Stimulated activated naive B cell treated with anti-CD40 and anti-IgM and Interleukin-4, amounts not matched to agents 10 μg/mL and 1 μg/mL and 100 μg/mL, for 72 hours (primary cell): ENCODE measurements at regions not wholly inside any gene's neighbourhood (a gene's known extent, or its start where the extent isn't known, plus 50 kb on each side); places are given as distances from the start of the nearest gene placed in this dataset.

ENCODE experiments used
- ATAC-seq, 2 donors: fragments of 150-1000 bp; cut with Tn5 transposase; replicated peaks; 2 replicates each; pipeline ENCODE4 v1.10.0; 2021; ENCODE audit warnings: moderate library complexity in 1 of 2
- DNase-seq: peaks from one replicate; pipeline ENCODE4 v3.0.0; 2021
- H3K27ac Mint-ChIP-seq: one replicate; pipeline ENCODE4 v1.8.0; 2022; ENCODE audit warnings: mild to moderate bottlenecking, mixed read lengths
- H3K27me3 Mint-ChIP-seq, 2 donors: one replicate each; pipeline ENCODE4 v1.8.0; 2022; ENCODE audit warnings: mixed read lengths in 2 of 2
- H3K36me3 Mint-ChIP-seq, 2 donors: one replicate each; pipeline ENCODE4 v1.8.0; 2022; ENCODE audit warnings: mixed read lengths in 2 of 2, mild to moderate bottlenecking in 1 of 2
- H3K4me1 Mint-ChIP-seq, 2 donors: one replicate each; pipeline ENCODE4 v1.8.0; 2022; ENCODE audit warnings: mixed read lengths in 2 of 2, mild to moderate bottlenecking in 1 of 2
- H3K4me3 Mint-ChIP-seq, 2 donors: one replicate each; pipeline ENCODE4 v1.8.0; 2022; ENCODE audit warnings: mild to moderate bottlenecking in 2 of 2, mixed read lengths in 2 of 2, moderate library complexity in 1 of 2
- H3K9me3 Mint-ChIP-seq, 2 donors: one replicate each; pipeline ENCODE4 v1.8.0; 2022; ENCODE audit warnings: mixed read lengths in 2 of 2, mild to moderate bottlenecking in 1 of 2

DNA sequence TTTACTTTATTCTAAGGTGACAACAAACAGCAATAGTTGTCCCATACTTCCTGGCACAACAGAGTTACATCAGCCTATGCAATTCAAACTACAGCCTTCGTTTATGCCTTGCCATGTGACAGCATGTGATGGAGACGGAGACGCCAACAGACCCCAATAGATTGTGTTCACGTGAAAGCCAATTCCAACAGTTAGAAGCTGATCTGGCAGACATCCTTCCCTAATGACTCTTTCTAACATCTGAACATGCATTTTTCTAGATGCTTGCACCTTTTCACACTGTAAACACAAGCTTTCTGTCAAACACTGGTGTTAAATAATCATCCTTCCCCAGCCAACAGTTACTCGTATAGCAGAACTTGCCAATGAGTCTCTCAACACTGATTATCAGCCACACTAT, 694.4 kb upstream of the ALCAM start:
- Mint-ChIP-seq H3K4me1 (no peaks in the 10 kb centered on the region), H3K27ac (no peak overlapping the region), H3K4me3 (no peak overlapping the region), H3K9me3 (peaks cover 0 to 2% of the 10 kb centered on the region in 2 donors), H3K27me3 (no peaks in the 10 kb centered on the region), H3K36me3 (no peaks in the 10 kb centered on the region)
- no peak for DNase-seq
- no peak for ATAC-seq

DNA sequence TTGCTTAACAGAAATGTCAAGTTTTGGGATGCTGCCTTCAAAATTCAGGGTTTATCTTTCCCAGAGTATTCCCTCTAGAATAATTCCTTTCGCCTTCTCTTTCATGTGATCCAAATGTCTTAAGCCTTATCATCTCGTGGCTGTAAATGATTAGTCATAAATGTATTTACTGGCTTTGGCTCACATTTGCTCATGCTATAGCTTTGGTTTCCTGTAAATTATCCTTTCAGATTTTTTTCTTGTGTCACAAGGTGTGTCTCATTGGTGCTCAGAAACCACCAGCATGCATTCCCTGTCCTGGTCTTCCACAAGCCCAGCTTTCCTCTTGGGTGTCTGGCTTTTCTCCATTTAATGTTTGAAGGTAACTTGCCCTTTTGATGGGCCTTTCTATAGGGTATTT, 692.7 kb upstream of the ALCAM start:
- H3K36me3 Mint-ChIP-seq = no peaks in the 10 kb centered on the region
- DNase-seq (no peak), ATAC-seq (no peak)
- no peaks in the 10 kb centered on the region for H3K27me3 Mint-ChIP-seq
- no peaks in the 10 kb centered on the region for H3K4me1 Mint-ChIP-seq
- no peak overlapping the region for H3K27ac Mint-ChIP-seq
- H3K9me3 Mint-ChIP-seq = peaks cover 0 to 5% of the 10 kb centered on the region in 2 donors
- no peak overlapping the region for H3K4me3 Mint-ChIP-seq

DNA sequence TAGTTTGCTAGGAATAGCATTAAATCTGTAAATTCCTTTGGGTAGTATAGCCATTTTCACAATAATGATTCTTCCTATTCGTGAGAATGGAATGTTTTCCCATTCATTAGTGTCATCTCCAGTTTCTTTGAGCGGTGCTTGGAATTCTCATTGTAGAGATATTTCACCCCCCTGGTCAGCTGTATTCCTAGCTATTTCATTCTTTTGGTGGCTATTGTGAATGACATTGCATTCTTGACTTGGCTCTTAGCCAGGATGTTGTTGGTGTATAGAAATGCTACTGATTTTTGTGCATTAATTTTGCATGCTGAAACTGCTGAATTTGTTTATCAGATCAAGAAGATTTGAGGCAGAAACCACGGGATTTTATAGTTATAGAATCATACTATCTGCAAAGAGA, 690.5 kb upstream of the ALCAM start:
- H3K9me3 Mint-ChIP-seq = peaks cover 0 to 5% of the 10 kb centered on the region in 2 donors
- H3K27me3 Mint-ChIP-seq = no peaks in the 10 kb centered on the region
- DNase-seq (no peak), ATAC-seq (no peak)
- no peak overlapping the region for H3K27ac Mint-ChIP-seq
- no peaks in the 10 kb centered on the region for H3K36me3 Mint-ChIP-seq
- H3K4me3 Mint-ChIP-seq = no peak overlapping the region
- H3K4me1 Mint-ChIP-seq = no peaks in the 10 kb centered on the region

GRCh38 chr3:104677932-104678331, 688.8 kb upstream of the ALCAM start:
- Mint-ChIP-seq H3K27ac (no peak overlapping the region), H3K4me1 (no peaks in the 10 kb centered on the region), H3K4me3 (no peak overlapping the region), H3K9me3 (peaks cover 0 to 5% of the 10 kb centered on the region in 2 donors), H3K36me3 (no peaks in the 10 kb centered on the region), H3K27me3 (no peaks in the 10 kb centered on the region)
- DNase-seq (no peak), ATAC-seq (no peak)

- Mint-ChIP-seq H3K36me3 (no peaks in the 10 kb centered on the region), H3K9me3 (peaks cover 2 to 5% of the 10 kb centered on the region in 2 donors), H3K4me3 (no peak overlapping the region), H3K27me3 (no peaks in the 10 kb centered on the region), H3K27ac (no peak overlapping the region), H3K4me1 (no peaks in the 10 kb centered on the region)
- no peak for DNase-seq
- no peak for ATAC-seq
These were observed 681.2 kb upstream of the ALCAM start for GRCh38 chr3:104685492-104685891.

GRCh38 chr3:104687362-104687761, 679.3 kb upstream of the ALCAM start:
- Mint-ChIP-seq H3K36me3 (no peaks in the 10 kb centered on the region), H3K27ac (no peak overlapping the region), H3K9me3 (peaks cover 4 to 5% of the 10 kb centered on the region in 2 donors), H3K4me3 (no peak overlapping the region), H3K27me3 (no peaks in the 10 kb centered on the region), H3K4me1 (no peaks in the 10 kb centered on the region)
- ATAC-seq (no peak), DNase-seq (no peak)

GRCh38 chr3:104696470-104696869, 670.2 kb upstream of the ALCAM start:
- Mint-ChIP-seq H3K9me3 (peaks cover under 1 to 4% of the 10 kb centered on the region in 2 donors), H3K27ac (no peak overlapping the region), H3K4me3 (no peak overlapping the region), H3K27me3 (no peaks in the 10 kb centered on the region), H3K36me3 (no peaks in the 10 kb centered on the region), H3K4me1 (no peaks in the 10 kb centered on the region)
- DNase-seq = no peak
- ATAC-seq = no peak

- H3K4me1 Mint-ChIP-seq = no peaks in the 10 kb centered on the region
- ATAC-seq = no peak
These were observed 655.3 kb upstream of the ALCAM start for GRCh38 chr3:104711406-104711805.

DNA sequence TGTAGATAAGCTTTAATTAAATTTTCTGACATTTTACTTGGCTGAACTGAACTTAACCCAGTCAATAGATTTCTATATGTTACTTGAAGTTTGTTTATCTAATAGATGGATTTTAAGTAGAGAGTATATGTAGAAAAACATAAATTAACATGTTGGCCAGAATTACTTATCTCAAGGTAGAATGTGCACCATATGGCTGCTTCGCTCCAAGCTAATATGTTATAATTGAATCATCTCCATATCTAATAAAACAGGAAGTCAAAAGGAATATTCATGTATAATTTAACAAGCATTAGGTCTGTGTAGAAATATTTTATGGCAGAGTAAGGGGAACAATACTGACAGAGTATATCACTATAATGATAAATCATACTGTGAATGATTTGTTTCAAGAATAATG, 650.7 kb upstream of the ALCAM start:
- Mint-ChIP-seq H3K27me3 (no peaks in the 10 kb centered on the region), H3K9me3 (no peaks in the 10 kb centered on the region), H3K4me1 (peaks cover 7 to 15% of the 10 kb centered on the region in 2 donors), H3K4me3 (no peak overlapping the region), H3K36me3 (no peaks in the 10 kb centered on the region), H3K27ac (no peak overlapping the region)
- DNase-seq (no peak), ATAC-seq (no peak)

More at GRCh38 chr3:104711406-104711805, 655.3 kb upstream of the ALCAM start:
- Mint-ChIP-seq H3K36me3 (no peaks in the 10 kb centered on the region), H3K27ac (no peak overlapping the region), H3K27me3 (no peaks in the 10 kb centered on the region), H3K9me3 (no peaks in the 10 kb centered on the region), H3K4me3 (no peak overlapping the region)
- DNase-seq = no peak

- Mint-ChIP-seq H3K27ac (peak overlapping the region; percentile 11), H3K9me3 (no peaks in the 10 kb centered on the region), H3K4me3 (peak overlapping the region; percentile 47 to 64), H3K4me1 (peaks cover 7 to 15% of the 10 kb centered on the region in 2 donors), H3K27me3 (no peaks in the 10 kb centered on the region), H3K36me3 (no peaks in the 10 kb centered on the region)
- no peak for DNase-seq
- peak; percentile 59 to 70 for ATAC-seq
These were observed 648.9 kb upstream of the ALCAM start for GRCh38 chr3:104717828-104718196.

- no peaks in the 10 kb centered on the region for H3K9me3 Mint-ChIP-seq
- DNase-seq (no peak), ATAC-seq (no peak)
- H3K4me1 Mint-ChIP-seq = peaks cover 2% of the 10 kb centered on the region in 2 donors
- H3K4me3 Mint-ChIP-seq = no peak overlapping the region
- no peaks in the 10 kb centered on the region for H3K36me3 Mint-ChIP-seq
- no peak overlapping the region for H3K27ac Mint-ChIP-seq
- no peaks in the 10 kb centered on the region for H3K27me3 Mint-ChIP-seq
These were observed 643.7 kb upstream of the ALCAM start for GRCh38 chr3:104723000-104723399.

DNA sequence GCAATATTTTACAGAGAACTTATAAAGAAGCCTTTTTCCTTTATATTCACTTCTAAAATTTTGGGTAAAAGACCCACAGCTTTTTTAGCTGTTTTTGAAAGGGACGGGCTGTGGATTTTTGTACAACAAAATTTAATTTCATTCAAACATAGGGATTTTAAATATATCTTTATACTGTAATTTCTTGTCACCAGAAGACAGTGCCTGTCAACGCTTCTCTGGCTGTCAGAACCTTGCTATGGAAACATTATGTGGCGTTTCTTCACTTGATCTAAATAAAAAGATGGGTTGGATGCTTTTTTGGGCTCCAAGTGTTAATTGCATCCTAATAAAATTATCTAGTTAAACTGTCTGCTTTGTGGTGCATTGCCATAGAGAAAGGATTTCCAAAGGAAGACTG, 635.6 kb upstream of the ALCAM start:
- ATAC-seq = no peak
- Mint-ChIP-seq H3K36me3 (no peaks in the 10 kb centered on the region), H3K4me1 (no peaks in the 10 kb centered on the region), H3K27me3 (no peaks in the 10 kb centered on the region), H3K27ac (no peak overlapping the region), H3K9me3 (no peaks in the 10 kb centered on the region), H3K4me3 (no peak overlapping the region)
- DNase-seq = no peak

DNA sequence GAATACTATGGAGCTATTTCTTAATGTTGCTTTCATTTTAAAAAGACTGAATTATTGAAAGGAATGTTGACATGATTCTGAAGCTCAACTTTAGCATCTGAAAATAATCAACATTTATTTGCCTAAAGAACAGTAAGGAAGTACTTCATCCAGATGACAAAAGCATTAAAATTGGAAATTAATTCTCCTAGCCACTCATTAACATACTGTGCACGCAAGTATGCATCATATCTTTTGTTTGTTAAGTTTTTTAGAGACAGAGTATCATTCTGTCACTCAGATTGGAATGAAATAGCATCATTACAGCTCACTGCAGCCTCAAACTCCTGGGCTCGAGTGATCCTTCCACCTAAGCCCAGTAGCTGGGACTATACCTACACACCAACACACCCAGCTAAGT, 632.1 kb upstream of the ALCAM start:
- Mint-ChIP-seq H3K4me3 (no peak overlapping the region), H3K36me3 (no peaks in the 10 kb centered on the region), H3K27ac (no peak overlapping the region), H3K27me3 (no peaks in the 10 kb centered on the region), H3K9me3 (no peaks in the 10 kb centered on the region), H3K4me1 (no peaks in the 10 kb centered on the region)
- DNase-seq = no peak
- ATAC-seq = no peak

DNA sequence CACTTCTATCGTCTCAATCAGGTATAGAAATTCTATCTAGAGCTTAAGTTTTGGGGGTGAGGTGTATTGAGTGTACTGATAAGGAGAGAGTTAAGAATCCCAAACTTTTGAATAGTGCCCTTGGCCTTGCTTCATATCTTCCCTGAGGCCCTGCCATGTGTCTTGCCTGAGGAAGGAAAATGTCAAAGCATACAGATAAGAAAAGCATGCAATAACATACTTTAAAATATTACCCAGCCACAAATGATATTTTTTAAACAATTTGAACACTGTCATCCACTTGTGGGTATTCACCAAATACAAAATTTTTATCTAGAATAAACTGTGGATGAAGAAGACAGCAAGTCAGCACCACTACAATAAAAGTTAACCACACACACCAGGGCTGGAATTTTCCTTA, 631.0 kb upstream of the ALCAM start:
- no peaks in the 10 kb centered on the region for H3K36me3 Mint-ChIP-seq

GRCh38 chr3:104738271-104738670, 628.4 kb upstream of the ALCAM start:
- no peak for ATAC-seq
- Mint-ChIP-seq H3K9me3 (no peaks in the 10 kb centered on the region), H3K36me3 (no peaks in the 10 kb centered on the region), H3K27me3 (no peaks in the 10 kb centered on the region), H3K4me3 (no peak overlapping the region), H3K27ac (no peak overlapping the region), H3K4me1 (no peaks in the 10 kb centered on the region)
- no peak for DNase-seq

More for the DNA sequence above, 631.0 kb upstream of the ALCAM start:
- no peaks in the 10 kb centered on the region for H3K27me3 Mint-ChIP-seq
- no peaks in the 10 kb centered on the region for H3K9me3 Mint-ChIP-seq
- H3K4me3 Mint-ChIP-seq = no peak overlapping the region
- no peaks in the 10 kb centered on the region for H3K4me1 Mint-ChIP-seq
- ATAC-seq (no peak), DNase-seq (no peak)
- no peak overlapping the region for H3K27ac Mint-ChIP-seq

- Mint-ChIP-seq H3K36me3 (no peaks in the 10 kb centered on the region), H3K4me3 (no peak overlapping the region), H3K27ac (no peak overlapping the region), H3K27me3 (no peaks in the 10 kb centered on the region), H3K4me1 (no peaks in the 10 kb centered on the region), H3K9me3 (no peaks in the 10 kb centered on the region)
- DNase-seq (no peak), ATAC-seq (peak in 1 of 2 donors; percentile 16)
These were observed 625.8 kb upstream of the ALCAM start for GRCh38 chr3:104740874-104741379.
